Breast epithelium (tissue), 3 donors: ENCODE measurements at regions not wholly inside any gene's neighbourhood (a gene's known extent, or its start where the extent isn't known, plus 50 kb on each side); places are given as distances from the start of the nearest gene placed in this dataset.

Experiments used
- POLR2A ChIP-seq: fragments of 450-650 bp; IDR thresholded peaks from one replicate; pipeline ENCODE4 v1.6.1; 2016; ENCODE audit warnings: antibody characterized with exemption, mild to moderate bottlenecking, moderate library complexity
- TF ChIP-seq, protein P1 (sequence below), 3 donors: fragments of 450-650 bp; IDR thresholded peaks; one replicate each; pipeline ENCODE4 v1.5.1; 2016 to 2017; ENCODE audit warnings: antibody characterized with exemption in 3 of 3, mild to moderate bottlenecking in 3 of 3, moderate library complexity in 3 of 3

DNA sequence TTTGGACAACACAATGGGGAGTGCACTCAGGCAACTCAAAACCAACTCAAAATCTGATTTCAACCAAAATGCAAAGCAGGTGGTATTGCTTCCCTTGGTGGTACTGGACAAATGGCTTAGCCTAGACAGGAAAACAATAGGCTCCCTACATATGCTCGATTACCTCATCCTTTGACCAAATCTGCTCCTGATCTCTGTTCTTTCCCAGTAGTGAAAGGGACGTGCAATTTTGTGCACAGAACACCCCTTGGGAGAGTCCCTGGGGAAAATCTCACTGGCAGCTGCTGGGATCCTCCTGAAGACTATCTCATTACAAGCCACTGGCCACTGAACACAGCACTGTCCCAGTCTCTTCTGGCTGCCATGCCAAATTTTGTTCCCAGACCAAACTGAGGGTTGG is 149.2 kb upstream of the VSTM2A start:
- TF ChIP-seq, protein P1, sequence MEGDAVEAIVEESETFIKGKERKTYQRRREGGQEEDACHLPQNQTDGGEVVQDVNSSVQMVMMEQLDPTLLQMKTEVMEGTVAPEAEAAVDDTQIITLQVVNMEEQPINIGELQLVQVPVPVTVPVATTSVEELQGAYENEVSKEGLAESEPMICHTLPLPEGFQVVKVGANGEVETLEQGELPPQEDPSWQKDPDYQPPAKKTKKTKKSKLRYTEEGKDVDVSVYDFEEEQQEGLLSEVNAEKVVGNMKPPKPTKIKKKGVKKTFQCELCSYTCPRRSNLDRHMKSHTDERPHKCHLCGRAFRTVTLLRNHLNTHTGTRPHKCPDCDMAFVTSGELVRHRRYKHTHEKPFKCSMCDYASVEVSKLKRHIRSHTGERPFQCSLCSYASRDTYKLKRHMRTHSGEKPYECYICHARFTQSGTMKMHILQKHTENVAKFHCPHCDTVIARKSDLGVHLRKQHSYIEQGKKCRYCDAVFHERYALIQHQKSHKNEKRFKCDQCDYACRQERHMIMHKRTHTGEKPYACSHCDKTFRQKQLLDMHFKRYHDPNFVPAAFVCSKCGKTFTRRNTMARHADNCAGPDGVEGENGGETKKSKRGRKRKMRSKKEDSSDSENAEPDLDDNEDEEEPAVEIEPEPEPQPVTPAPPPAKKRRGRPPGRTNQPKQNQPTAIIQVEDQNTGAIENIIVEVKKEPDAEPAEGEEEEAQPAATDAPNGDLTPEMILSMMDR (IDR thresholded peaks at IDR 0.05) = no peak
- no peak for TF ChIP-seq POLR2A
